Parathyroid adenoma (tissue), 2 donors: ENCODE measurements at regions not wholly inside any gene's neighbourhood (a gene's known extent, or its start where the extent isn't known, plus 50 kb on each side); places are given as distances from the start of the nearest gene placed in this dataset.
"Not testable (repeated sequence)": the region's sequence is repeated elsewhere in the genome, so short reads cannot be mapped to it uniquely, and the experiment has no call there.

Experiments
- H2AFZ ChIP-seq: fragments of 300-600 bp; sonication (generic); one replicate; pipeline ENCODE4 v1.7.0; 2017; ENCODE audit warnings: antibody characterized with exemption, mild to moderate bottlenecking
- H3K27ac ChIP-seq: fragments of 300-600 bp; sonication (generic); one replicate; pipeline ENCODE4 v1.7.0; 2017
- H3K27me3 ChIP-seq: fragments of 300-600 bp; sonication (generic); one replicate; pipeline ENCODE4 v1.7.0; 2017; ENCODE audit warnings: low read length; ENCODE audit not compliant: control insufficient read depth, insufficient read depth
- H3K36me3 ChIP-seq: fragments of 300-600 bp; sonication (generic); one replicate; pipeline ENCODE4 v1.7.0; 2017; ENCODE audit warnings: low read length; ENCODE audit not compliant: control insufficient read depth, insufficient read depth
- H3K4me1 ChIP-seq: fragments of 300-600 bp; sonication (generic); one replicate; pipeline ENCODE4 v1.7.0; 2017; ENCODE audit warnings: control low read depth
- H3K4me2 ChIP-seq: fragments of 300-600 bp; sonication (generic); one replicate; pipeline ENCODE4 v1.7.0; 2017; ENCODE audit warnings: low read length
- H3K4me3 ChIP-seq: fragments of 300-600 bp; sonication (generic); one replicate; pipeline ENCODE4 v1.7.0; 2017; ENCODE audit warnings: low read depth, low read length
- H3K79me2 ChIP-seq: fragments of 300-600 bp; sonication (generic); one replicate; pipeline ENCODE4 v1.7.0; 2017; ENCODE audit warnings: control low read depth
- H3K9ac ChIP-seq: fragments of 300-600 bp; sonication (generic); one replicate; pipeline ENCODE4 v1.7.0; 2017; ENCODE audit warnings: mild to moderate bottlenecking
- H3K9me3 ChIP-seq: fragments of 300-600 bp; sonication (generic); one replicate; pipeline ENCODE4 v1.7.0; 2017; ENCODE audit warnings: low read length; ENCODE audit not compliant: control insufficient read depth
- CTCF ChIP-seq: fragments of 300-600 bp; sonication (generic); IDR thresholded peaks from one replicate; pipeline ENCODE4 v1.7.0; 2017; ENCODE audit warnings: antibody characterized with exemption, mild to moderate bottlenecking
- donor health status: primary hyperparathyroidism.

GRCh38 chr13:37510441-37510840 is 88.1 kb downstream of the POSTN start:
- Histone ChIP-seq H3K9me3 (no peaks in the 10 kb centered on the region), H3K79me2 (no peaks in the 10 kb centered on the region), H3K36me3 (no peaks in the 10 kb centered on the region), H3K4me2 (no peak overlapping the region), H3K4me1 (no peaks in the 10 kb centered on the region), H2AFZ (no peak overlapping the region), H3K4me3 (no peak overlapping the region), H3K27me3 (no peaks in the 10 kb centered on the region), H3K9ac (no peak overlapping the region), H3K27ac (no peak overlapping the region)
- no peak for TF ChIP-seq CTCF

GRCh38 chr13:37505531-37505930 is 93.0 kb downstream of the POSTN start:
- Histone ChIP-seq H3K4me3 (no peak overlapping the region), H3K79me2 (no peaks in the 10 kb centered on the region), H3K36me3 (no peaks in the 10 kb centered on the region), H3K9me3 (no peaks in the 10 kb centered on the region), H3K4me2 (no peak overlapping the region), H3K9ac (no peak overlapping the region), H2AFZ (no peak overlapping the region), H3K27ac (no peak overlapping the region), H3K27me3 (no peaks in the 10 kb centered on the region), H3K4me1 (no peaks in the 10 kb centered on the region)
- no peak for TF ChIP-seq CTCF

- no peak for TF ChIP-seq CTCF
- Histone ChIP-seq H3K4me1 (no peaks in the 10 kb centered on the region), H3K36me3 (no peaks in the 10 kb centered on the region), H3K9me3 (no peaks in the 10 kb centered on the region), H3K27ac (no peak overlapping the region), H3K79me2 (no peaks in the 10 kb centered on the region), H3K27me3 (no peaks in the 10 kb centered on the region), H3K4me3 (no peak overlapping the region), H3K9ac (no peak overlapping the region), H2AFZ (no peak overlapping the region), H3K4me2 (no peak overlapping the region)
These were observed 94.3 kb downstream of the POSTN start for GRCh38 chr13:37504251-37504650.

GRCh38 chr13:37503287-37503686 is 95.3 kb downstream of the POSTN start:
- Histone ChIP-seq H3K36me3 (no peaks in the 10 kb centered on the region), H3K4me3 (no peak overlapping the region), H3K27ac (no peak overlapping the region), H3K4me1 (no peaks in the 10 kb centered on the region), H2AFZ (no peak overlapping the region), H3K27me3 (no peaks in the 10 kb centered on the region), H3K9ac (no peak overlapping the region), H3K79me2 (no peaks in the 10 kb centered on the region), H3K4me2 (no peak overlapping the region), H3K9me3 (no peaks in the 10 kb centered on the region)
- TF ChIP-seq CTCF = no peak

- not testable (repeated sequence) for H3K9ac ChIP-seq, H3K4me3 ChIP-seq, H3K36me3 ChIP-seq, H3K9me3 ChIP-seq, H3K4me1 ChIP-seq, H3K27ac ChIP-seq, H3K4me2 ChIP-seq, H3K79me2 ChIP-seq, H3K27me3 ChIP-seq, H2AFZ ChIP-seq
These were observed 96.1 kb downstream of the POSTN start for GRCh38 chr13:37502303-37502993.
